ENCODE measurements at regions not wholly inside any gene's neighbourhood (a gene's known extent, or its start where the extent isn't known, plus 50 kb on each side); places are given as distances from the start of the nearest gene placed in this dataset.
"Not testable (repeated sequence)": the region's sequence is repeated elsewhere in the genome, so short reads cannot be mapped to it uniquely, and the experiment has no call there.

DNA sequence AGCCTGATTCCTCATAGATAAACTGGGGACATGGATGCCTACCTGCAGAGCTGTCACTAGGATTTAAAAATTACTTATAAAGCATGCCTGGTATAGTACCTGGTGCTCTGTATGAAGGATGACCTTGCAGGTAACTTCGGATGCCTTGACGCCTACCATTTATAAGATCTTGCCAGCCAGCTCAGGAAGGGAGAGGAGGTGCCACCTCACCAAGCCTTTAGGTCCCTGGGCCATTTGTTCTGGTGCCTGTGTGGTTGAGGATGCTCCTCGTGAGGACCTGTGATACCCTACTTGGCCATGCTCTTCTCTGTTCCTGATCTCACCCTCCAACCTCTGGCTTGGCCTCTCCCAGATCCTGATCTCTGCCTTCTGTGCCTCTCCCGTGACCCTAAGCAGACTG is 85.2 kb downstream of the FDX1 start:
- DNase-seq (ENCODE audit: low read depth), result no peak

GRCh38 chr11:110517381-110517780 is 87.6 kb downstream of the FDX1 start:
- DNase-seq (ENCODE audit: low read depth), result not testable (repeated sequence)

DNA sequence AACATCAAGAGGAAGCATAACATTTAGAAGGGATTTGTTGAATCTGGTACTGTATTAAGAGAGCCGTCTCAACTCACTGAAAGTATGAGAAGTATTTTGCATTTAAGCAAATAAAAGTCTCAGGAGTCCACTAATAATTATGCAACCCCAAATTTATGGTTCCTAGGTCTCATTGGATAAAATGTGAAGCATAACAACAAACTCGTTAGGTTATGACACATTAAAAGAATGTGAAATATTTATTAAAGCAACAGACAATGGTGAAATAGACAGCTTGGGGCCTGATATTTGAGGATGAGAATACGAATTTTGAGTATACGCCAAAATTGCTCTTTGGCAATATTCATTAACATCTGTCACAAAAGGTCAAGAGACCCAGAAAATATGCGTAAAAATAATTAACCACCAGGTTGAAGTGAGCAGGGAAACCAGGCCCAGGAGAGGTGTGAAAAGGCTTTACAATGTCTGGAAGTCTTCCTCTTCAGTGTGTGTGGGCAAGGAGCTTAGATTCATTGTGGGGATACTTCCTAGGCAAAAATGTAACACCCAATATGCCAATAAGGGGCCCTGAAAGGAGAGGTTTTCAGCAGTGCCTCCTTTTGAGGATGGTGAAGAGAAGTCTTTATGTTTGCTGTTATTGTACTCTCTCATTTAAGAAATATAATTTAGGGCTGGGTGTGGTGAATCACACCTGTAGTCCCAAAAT is 89.2 kb downstream of the FDX1 start:
- DNase-seq (ENCODE audit: low read depth), result no peak

GRCh38 chr11:110519796-110520195 is 90.0 kb downstream of the FDX1 start:
- no peak for DNase-seq (ENCODE audit: low read depth)

DNA sequence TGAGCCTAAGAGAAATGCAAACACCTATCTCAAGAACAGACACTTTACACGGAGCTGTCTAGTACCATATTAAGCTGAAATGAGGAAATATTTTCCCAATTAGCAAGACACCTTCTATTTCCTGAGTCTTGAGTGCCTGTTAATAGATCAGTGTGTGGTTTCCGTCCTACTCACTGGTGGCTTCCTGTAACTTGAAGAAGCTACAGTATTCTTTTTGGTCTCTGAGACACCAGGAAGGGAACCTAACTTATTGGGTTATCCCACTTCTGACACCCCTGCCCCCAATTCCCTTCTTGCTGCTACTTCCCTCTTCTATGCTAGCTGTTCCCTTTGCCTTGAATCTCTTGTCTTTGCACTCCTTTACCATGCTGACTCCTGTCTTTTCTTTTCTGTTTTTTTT is 92.7 kb downstream of the FDX1 start:
- no peak for DNase-seq (ENCODE audit: low read depth)

DNA sequence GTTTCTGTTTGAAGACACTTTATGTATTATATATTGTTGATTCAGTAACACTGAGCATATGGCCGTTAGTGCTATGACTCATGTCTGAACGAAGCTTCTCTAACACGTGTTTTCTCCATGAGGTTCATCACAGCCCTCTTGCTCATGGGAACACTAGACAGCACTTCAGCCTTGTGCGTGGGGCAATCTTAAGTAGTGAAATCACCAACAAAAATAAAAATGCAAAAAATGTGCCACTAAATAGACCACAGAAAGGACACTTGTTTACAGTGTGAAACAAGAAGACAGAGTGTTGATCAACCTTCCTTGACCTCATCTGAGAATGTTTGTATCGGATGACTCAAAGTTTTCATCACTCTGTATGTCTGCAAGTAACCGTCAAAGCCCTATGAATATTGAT is 94.5 kb downstream of the FDX1 start:
- DNase-seq (ENCODE audit: low read depth), result peak; percentile 19

DNA sequence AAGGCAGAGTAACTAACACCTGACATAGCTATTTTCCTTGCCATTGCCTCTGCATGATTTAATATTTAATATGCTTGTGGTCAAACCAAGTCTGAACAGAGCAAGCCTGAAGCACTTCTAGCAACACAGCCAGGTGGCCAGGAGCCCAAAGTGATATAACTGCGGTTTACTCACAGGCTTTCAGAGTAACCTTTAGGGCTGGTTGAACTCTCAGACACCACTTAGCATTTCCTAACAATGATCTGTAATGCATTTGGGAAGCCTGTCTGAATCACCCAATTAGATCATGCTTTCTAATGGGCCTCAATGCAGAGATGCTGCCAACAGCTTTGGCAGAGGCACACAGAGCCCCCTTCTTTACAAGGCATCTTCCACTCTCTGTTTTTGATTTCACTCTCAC is 96.1 kb downstream of the FDX1 start:
- no peak for DNase-seq (ENCODE audit: low read depth)

DNA sequence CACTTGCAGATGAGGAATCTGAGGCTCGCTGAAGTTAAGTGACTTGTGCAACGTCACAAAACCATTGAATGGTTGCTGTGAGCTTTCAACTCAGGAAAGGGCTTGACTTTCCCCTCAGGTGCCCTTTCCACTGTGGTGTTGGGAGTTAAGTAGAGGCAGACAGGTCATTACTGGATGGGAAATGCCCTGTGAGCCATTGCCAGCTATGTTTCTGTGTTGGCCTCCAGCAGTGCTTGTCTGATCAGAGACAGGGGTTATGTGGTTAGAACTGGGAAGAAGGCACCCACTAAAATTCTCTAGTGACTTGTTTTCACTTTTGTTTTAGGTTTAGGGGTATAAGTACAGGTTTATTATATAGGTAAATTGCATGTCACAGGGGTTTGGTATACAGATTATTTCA is 96.6 kb downstream of the FDX1 start:
- no peak for DNase-seq (ENCODE audit: low read depth)

Measured in HS-27A (cell line).